NCI-H2227 treated with DMSO at 0.1 percent for 48 hours (cell line): ENCODE measurements at regions not wholly inside any gene's neighbourhood (a gene's known extent, or its start where the extent isn't known, plus 50 kb on each side); places are given as distances from the start of the nearest gene placed in this dataset.

Experiments used
- DNase-seq: peaks from one replicate; lab custom pipeline; 2025; lab: John Stamatoyannopoulos, UW

- DNase-seq: no peak
Measured at GRCh38 chr5:117302949-117303348, 728.3 kb upstream of the SEMA6A start.

GRCh38 chr5:117302473-117302872 is 727.9 kb upstream of the SEMA6A start:
- no peak for DNase-seq

GRCh38 chr5:117299936-117300328 is 725.3 kb upstream of the SEMA6A start:
- no peak for DNase-seq

GRCh38 chr5:117299224-117299935 is 724.8 kb upstream of the SEMA6A start:
- peak; percentile 33 for DNase-seq

- no peak for DNase-seq
Measured at GRCh38 chr5:117296872-117297271, 722.2 kb upstream of the SEMA6A start.

GRCh38 chr5:117295941-117296340 is 721.3 kb upstream of the SEMA6A start:
- DNase-seq: no peak

GRCh38 chr5:117286813-117287212 is 712.2 kb upstream of the SEMA6A start:
- no peak for DNase-seq

- no peak for DNase-seq
Measured at GRCh38 chr5:117271656-117272055, 697.0 kb upstream of the SEMA6A start.

GRCh38 chr5:117266280-117266679 is 691.7 kb upstream of the SEMA6A start:
- no peak for DNase-seq

- DNase-seq: no peak
Measured at GRCh38 chr5:117263231-117263630, 688.6 kb upstream of the SEMA6A start.

GRCh38 chr5:117262572-117263131 is 688.0 kb upstream of the SEMA6A start:
- no peak for DNase-seq

GRCh38 chr5:117261948-117262571 is 687.4 kb upstream of the SEMA6A start:
- DNase-seq: no peak

GRCh38 chr5:117255211-117256027 is 680.8 kb upstream of the SEMA6A start:
- DNase-seq: peak; percentile 51

GRCh38 chr5:117252566-117252965 is 677.9 kb upstream of the SEMA6A start:
- DNase-seq: no peak

GRCh38 chr5:117249086-117249815 is 674.6 kb upstream of the SEMA6A start:
- DNase-seq: no peak

GRCh38 chr5:117246424-117246823 is 671.8 kb upstream of the SEMA6A start:
- no peak for DNase-seq

- DNase-seq: no peak
Measured at GRCh38 chr5:117245130-117245529, 670.5 kb upstream of the SEMA6A start.

GRCh38 chr5:117242028-117242427 is 667.4 kb upstream of the SEMA6A start:
- no peak for DNase-seq

- DNase-seq: no peak
Measured at GRCh38 chr5:117236941-117237340, 662.3 kb upstream of the SEMA6A start.

GRCh38 chr5:117235786-117236185 is 661.2 kb upstream of the SEMA6A start:
- DNase-seq: no peak

- no peak for DNase-seq
Measured at GRCh38 chr5:117230375-117230774, 655.8 kb upstream of the SEMA6A start.

GRCh38 chr5:117220730-117221129 is 646.1 kb upstream of the SEMA6A start:
- no peak for DNase-seq
